OCI-LY3 (cell line): ENCODE measurements at regions not wholly inside any gene's neighbourhood (a gene's known extent, or its start where the extent isn't known, plus 50 kb on each side); places are given as distances from the start of the nearest gene placed in this dataset.

Experiments used
- H2AFZ ChIP-seq: fragments of 200-600, 300-600 bp; shearing (Covaris generic); 2 replicates; pipeline ENCODE4 v1.6.0; 2014; ENCODE audit warnings: antibody characterized with exemption, low read depth, low read length
- H3K27ac ChIP-seq: fragments of 200-600, 300-600 bp; sonication (generic); 2 replicates; pipeline ENCODE4 v1.5.1; 2014; ENCODE audit warnings: mild to moderate bottlenecking, low read length, moderate library complexity, mixed read lengths
- H3K27me3 ChIP-seq: fragments of 200-600, 300-600 bp; sonication (generic); 2 replicates; pipeline ENCODE4 v1.6.1; 2014; ENCODE audit warnings: low read depth, low read length, mixed read lengths
- H3K36me3 ChIP-seq: fragments of 200-600, 300-600 bp; sonication (generic); replicated peaks from 2 replicates; pipeline ENCODE3; 2014; ENCODE audit warnings: low read depth, low read length, mixed read lengths
- H3K4me1 ChIP-seq: fragments of 300-600, 200-600 bp; sonication (generic); 2 replicates; pipeline ENCODE4 v1.6.1; 2014; ENCODE audit warnings: low read length, mixed read lengths
- H3K4me2 ChIP-seq: fragments of 200-600, 300-600 bp; sonication (generic); 2 replicates; pipeline ENCODE4 v1.6.1; 2014; ENCODE audit warnings: low read length, mixed read lengths
- H3K4me3 ChIP-seq: fragments of 300-600, 200-600 bp; sonication (generic); 2 replicates; pipeline ENCODE4 v1.5.1; 2014; ENCODE audit warnings: antibody characterized with exemption, mild to moderate bottlenecking, low read length, moderate library complexity
- H3K79me2 ChIP-seq: fragments of 300-600, 200-600 bp; shearing (Covaris generic); 2 replicates; pipeline ENCODE4 v1.6.1; 2014; ENCODE audit warnings: mild to moderate bottlenecking, low read length, mixed read lengths
- H3K9ac ChIP-seq: fragments of 300-600, 200-600 bp; shearing (Covaris generic); 2 replicates; pipeline ENCODE4 v1.6.0; 2014; ENCODE audit warnings: mild to moderate bottlenecking, low read length, moderate library complexity
- H3K9me3 ChIP-seq: fragments of 200-600, 300-600 bp; shearing (Covaris generic); 2 replicates; pipeline ENCODE4 v1.6.1; 2014; ENCODE audit warnings: low read length, mixed read lengths; ENCODE audit not compliant: insufficient read depth
- H4K20me1 ChIP-seq: fragments of 200-600, 300-600 bp; sonication (generic); 2 replicates; pipeline ENCODE4 v1.6.1; 2016; ENCODE audit warnings: low read length, mixed read lengths; ENCODE audit not compliant: insufficient read depth
- EZH2phosphoT487 ChIP-seq: fragments of 200-600 bp; shearing (Covaris generic); IDR thresholded peaks from 2 replicates; pipeline ENCODE4 v1.6.1; 2018; ENCODE audit warnings: antibody characterized with exemption, mixed run types, low read depth
- TF ChIP-seq, protein P1 (sequence below): fragments of 200-600, 300-600 bp; sonication (generic); IDR thresholded peaks from 2 replicates; pipeline ENCODE4 v1.5.1; 2014; ENCODE audit warnings: antibody characterized with exemption, low read length, low read depth

DNA sequence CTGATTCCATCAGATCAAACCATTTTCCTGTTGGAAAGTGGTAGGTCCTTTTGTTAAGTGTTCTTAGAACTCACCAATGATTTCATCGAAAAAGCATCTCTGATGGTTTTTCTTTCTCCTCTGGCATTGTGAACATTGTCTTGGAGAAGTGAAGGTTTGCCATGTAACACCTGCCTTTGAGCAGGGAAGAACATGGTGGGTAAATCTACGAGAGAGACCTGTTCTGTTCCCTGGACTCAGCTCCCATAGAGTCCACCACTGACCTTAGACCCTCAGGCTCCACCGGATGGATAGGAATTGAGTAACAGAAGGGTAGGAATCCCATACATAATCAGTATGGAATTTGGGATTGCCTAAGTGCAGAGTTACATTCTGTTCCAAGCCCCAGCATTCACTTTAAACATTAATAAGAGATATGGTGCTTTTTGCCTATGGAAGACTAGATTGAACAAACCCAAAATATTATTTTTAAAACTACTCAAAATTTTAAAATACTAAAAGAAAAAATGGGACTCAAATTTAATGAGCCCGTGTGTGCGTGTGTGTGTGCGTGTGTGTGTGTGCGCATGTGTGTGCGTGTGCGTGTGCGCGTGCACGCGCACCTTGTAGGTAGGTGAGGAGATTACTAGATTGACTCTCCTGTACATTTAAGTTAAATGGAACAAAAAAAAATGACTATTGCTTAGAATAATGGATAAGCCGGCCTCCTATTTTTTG, 92.0 kb downstream of the C9orf152 start:
- Histone ChIP-seq H3K27ac (no peak overlapping the region), H3K4me1 (peaks cover 21% of the 10 kb centered on the region), H3K9ac (no peak overlapping the region), H3K79me2 (peaks cover 53% of the 10 kb centered on the region), H3K4me3 (no peak overlapping the region), H2AFZ (no peak overlapping the region), H3K36me3 (peaks cover 6% of the 10 kb centered on the region), H3K9me3 (no peaks in the 10 kb centered on the region), H4K20me1 (peaks cover 49% of the 10 kb centered on the region), H3K27me3 (no peaks in the 10 kb centered on the region), H3K4me2 (no peak overlapping the region)
- TF ChIP-seq, protein P1, sequence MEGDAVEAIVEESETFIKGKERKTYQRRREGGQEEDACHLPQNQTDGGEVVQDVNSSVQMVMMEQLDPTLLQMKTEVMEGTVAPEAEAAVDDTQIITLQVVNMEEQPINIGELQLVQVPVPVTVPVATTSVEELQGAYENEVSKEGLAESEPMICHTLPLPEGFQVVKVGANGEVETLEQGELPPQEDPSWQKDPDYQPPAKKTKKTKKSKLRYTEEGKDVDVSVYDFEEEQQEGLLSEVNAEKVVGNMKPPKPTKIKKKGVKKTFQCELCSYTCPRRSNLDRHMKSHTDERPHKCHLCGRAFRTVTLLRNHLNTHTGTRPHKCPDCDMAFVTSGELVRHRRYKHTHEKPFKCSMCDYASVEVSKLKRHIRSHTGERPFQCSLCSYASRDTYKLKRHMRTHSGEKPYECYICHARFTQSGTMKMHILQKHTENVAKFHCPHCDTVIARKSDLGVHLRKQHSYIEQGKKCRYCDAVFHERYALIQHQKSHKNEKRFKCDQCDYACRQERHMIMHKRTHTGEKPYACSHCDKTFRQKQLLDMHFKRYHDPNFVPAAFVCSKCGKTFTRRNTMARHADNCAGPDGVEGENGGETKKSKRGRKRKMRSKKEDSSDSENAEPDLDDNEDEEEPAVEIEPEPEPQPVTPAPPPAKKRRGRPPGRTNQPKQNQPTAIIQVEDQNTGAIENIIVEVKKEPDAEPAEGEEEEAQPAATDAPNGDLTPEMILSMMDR = no peak
- TF ChIP-seq EZH2phosphoT487 = no peak

DNA sequence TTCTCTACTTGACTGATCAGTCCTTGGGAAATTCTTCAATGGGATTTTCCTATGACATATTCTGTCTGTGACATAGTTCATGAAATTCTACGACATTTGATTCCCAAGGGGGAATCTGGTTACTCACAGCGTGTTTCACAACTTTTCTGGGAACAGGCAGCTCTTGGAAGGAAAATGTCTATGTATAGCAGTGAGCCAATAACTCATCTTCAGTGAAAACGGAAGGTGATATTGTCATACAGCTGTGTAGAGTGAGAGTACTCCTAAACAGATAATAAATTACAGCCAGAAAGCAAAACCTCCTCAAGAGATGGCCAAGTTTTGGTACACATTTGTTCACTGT, 91.4 kb downstream of the C9orf152 start:
- no peak overlapping the region for H3K27ac ChIP-seq
- H3K9me3 ChIP-seq = no peaks in the 10 kb centered on the region
- H3K79me2 ChIP-seq = peaks cover 49% of the 10 kb centered on the region
- no peak overlapping the region for H2AFZ ChIP-seq
- peaks cover 50% of the 10 kb centered on the region for H4K20me1 ChIP-seq
- H3K27me3 ChIP-seq = no peaks in the 10 kb centered on the region
- TF ChIP-seq, protein P1 = no peak
- no peak for TF ChIP-seq EZH2phosphoT487
- no peak overlapping the region for H3K4me2 ChIP-seq
- H3K4me1 ChIP-seq = peaks cover 16% of the 10 kb centered on the region
- H3K36me3 ChIP-seq = peaks cover 3% of the 10 kb centered on the region
- H3K4me3 ChIP-seq = no peak overlapping the region
- H3K9ac ChIP-seq = no peak overlapping the region

DNA sequence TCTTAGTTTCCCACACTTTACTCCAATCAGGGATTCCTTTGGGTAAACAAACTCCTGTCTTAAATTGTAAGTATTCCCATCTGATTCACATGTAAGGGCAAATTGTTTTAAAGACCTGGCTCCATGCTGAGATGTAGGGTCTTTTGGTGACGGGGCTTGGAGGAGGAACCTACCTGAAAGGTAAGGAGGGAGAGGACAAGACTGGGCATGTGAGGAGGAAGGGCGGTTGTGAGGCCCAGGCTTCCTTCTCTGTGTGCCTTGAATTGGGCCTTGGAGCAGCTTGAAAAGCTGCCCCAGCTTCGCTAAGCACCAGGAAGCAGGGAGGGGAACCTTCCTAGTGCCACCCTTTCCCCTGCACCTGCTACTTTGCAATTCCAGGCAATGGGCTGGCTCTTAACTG, 86.8 kb downstream of the C9orf152 start:
- Histone ChIP-seq H3K4me1 (peaks cover 19% of the 10 kb centered on the region), H3K4me3 (no peak overlapping the region), H2AFZ (no peak overlapping the region), H3K27me3 (no peaks in the 10 kb centered on the region), H3K9ac (no peak overlapping the region), H3K36me3 (no peaks in the 10 kb centered on the region), H4K20me1 (peaks cover 60% of the 10 kb centered on the region; the same call in 1 of the 2 replicates), H3K9me3 (no peaks in the 10 kb centered on the region), H3K79me2 (peaks cover 56% of the 10 kb centered on the region), H3K27ac (no peak overlapping the region), H3K4me2 (no peak overlapping the region)
- TF ChIP-seq EZH2phosphoT487 = no peak

DNA sequence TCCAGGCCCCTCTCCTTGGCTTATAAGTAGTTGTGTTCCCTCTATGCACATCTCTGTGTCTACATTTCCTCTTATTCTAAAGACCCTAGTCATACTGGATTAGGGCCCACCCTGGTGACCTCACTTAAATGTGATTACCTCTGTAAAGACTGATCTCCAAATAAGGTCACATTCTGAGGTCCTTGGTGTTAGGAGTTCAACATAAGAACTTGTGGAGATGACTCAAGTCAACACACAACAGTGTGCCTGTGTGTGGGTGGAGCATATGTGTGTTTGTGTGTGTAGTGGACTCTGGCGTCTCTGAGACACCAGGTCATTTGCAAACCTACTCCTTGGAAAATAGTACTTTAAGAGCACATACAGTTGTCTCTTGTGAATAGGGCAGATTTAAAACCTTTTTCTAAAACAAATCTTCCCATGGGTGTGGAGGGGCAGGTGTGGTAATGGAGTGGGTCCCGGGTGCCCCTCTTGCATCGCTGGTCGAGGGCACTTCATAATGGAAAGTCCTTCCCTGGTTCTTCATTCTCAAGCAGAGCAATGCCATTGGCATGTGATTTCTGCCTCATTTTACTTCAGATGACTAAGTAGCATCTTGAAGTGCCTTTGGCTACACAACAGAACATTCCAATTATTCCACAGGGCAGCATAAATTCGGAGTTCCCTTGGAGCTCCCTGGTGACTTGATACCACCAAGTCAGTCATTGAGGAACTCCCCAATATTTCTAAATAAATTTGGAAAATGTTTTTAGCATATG, 84.4 kb downstream of the C9orf152 start:
- Histone ChIP-seq H3K4me3 (no peak overlapping the region), H3K36me3 (no peaks in the 10 kb centered on the region), H3K79me2 (peaks cover 56% of the 10 kb centered on the region), H3K27ac (no peak overlapping the region), H3K9ac (no peak overlapping the region), H3K4me1 (peaks cover 19% of the 10 kb centered on the region), H2AFZ (no peak overlapping the region), H3K4me2 (no peak overlapping the region), H3K9me3 (no peaks in the 10 kb centered on the region), H3K27me3 (no peaks in the 10 kb centered on the region), H4K20me1 (peaks cover 72% of the 10 kb centered on the region)
- TF ChIP-seq EZH2phosphoT487 = no peak
- TF ChIP-seq, protein P1 = no peak
